ENCODE measurements at regions not wholly inside any gene's neighbourhood (a gene's known extent, or its start where the extent isn't known, plus 50 kb on each side); places are given as distances from the start of the nearest gene placed in this dataset.

DNA sequence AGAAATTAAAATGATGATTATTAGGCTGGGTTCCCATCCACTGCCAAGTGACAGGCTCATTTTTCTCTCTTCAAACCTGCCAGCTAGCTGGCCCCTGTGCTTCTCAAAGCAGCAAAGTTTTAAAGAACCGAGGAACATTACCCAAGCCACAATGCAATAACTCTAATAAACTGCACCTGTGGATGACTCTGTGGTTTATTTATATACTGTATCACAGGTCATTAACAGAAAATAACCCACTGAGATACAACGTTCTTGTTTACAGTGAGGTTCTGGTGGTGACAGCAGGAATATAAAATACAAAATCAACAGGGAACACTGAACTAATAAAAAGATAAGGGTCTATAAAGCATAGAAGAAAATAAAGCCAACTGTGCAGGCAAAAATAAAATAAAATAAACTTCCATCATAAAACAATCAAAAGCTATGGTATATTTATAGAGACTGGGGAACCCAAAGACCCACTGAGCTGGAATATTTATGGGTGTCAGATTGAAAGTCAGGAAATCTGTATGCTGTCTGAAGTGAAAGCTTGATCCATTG lies 472.9 kb downstream of the NOVA1 start:
- no peak for ATAC-seq
- intact Hi-C loops (cut with micrococcal nuclease), result no loop called here

More for the DNA sequence above, 472.9 kb downstream of the NOVA1 start:
- Histone ChIP-seq H3K9ac (ENCODE audit: insufficient read depth in 1 of 2, low read depth in 2 of 2, low read length in 2 of 2) (no peak overlapping the region), H3K9me3 (replicated peaks; ENCODE audit: control insufficient read depth, insufficient read depth, low read depth, low read length) (no peaks in the 10 kb centered on the region), H3K4me3 (no peak overlapping the region), H3K36me3 (ENCODE audit: control insufficient read depth, insufficient read depth, low read length) (no peaks in the 10 kb centered on the region), H3K27ac (ENCODE audit: extremely low read depth, low read depth, low read length) (no peak overlapping the region), H3K4me1 (replicated peaks in 1 of 2; ENCODE audit: control insufficient read depth in 2 of 2, insufficient read depth in 2 of 2, low read length in 2 of 2) (no peaks in the 10 kb centered on the region), H2AFZ (ENCODE audit: low read depth, low read length) (no peak overlapping the region), H3K9me1 (ENCODE audit: control insufficient read depth, insufficient read depth, low read length) (no peaks in the 10 kb centered on the region), H4K20me1 (replicated peaks; ENCODE audit: control insufficient read depth, insufficient read depth, low read length) (no peaks in the 10 kb centered on the region), H3K27me3 (ENCODE audit: control insufficient read depth in 2 of 2, insufficient read depth in 2 of 2, low read length in 2 of 2) (no peaks in the 10 kb centered on the region), H3K79me2 (ENCODE audit: control insufficient read depth, insufficient read depth, low read length) (no peaks in the 10 kb centered on the region), H3K4me2 (ENCODE audit: insufficient read depth, low read length) (no peak overlapping the region)
- no peak for DNase-seq (ENCODE audit: extremely low read depth in 1 of 4, low spot score in 3 of 4)
- no TSS peak for BruUV-seq (replicated peaks)
- 0% methylated on average over 2 of the region's 2 CpGs for WGBS (ENCODE audit: insufficient coverage, low coverage, missing lambda C conversion rate)
- ChIA-PET POLR2A (no interaction called here), CTCF (ENCODE audit: low intra/inter-chr PET ratio) (no interaction called here)
- in situ Hi-C loops (cut with MboI), result no loop called here
- TF ChIP-seq ZNF184 (CRISPR knock-in tag; IDR thresholded peaks at IDR 0.05) (no peak), MTA3 (IDR thresholded peaks at IDR 0.05; ENCODE audit: borderline replicate concordance) (no peak), SRSF1 (IDR thresholded peaks at IDR 0.05; ENCODE audit: low read depth, low read length) (no peak), ZNF239 (CRISPR knock-in tag; IDR thresholded peaks at IDR 0.05) (no peak), GATAD2A (IDR thresholded peaks at IDR 0.05) (no peak), HDAC6 (IDR thresholded peaks at IDR 0.05; ENCODE audit: low read depth, low read length) (no peak), SMC3 (conservative IDR thresholded peaks at IDR 0.05; ENCODE audit: insufficient read depth, low read depth, low read length) (no peak), CCAR2 (IDR thresholded peaks at IDR 0.05; ENCODE audit: low read depth, low read length) (no peak), POLR2A (conservative IDR thresholded peaks at IDR 0.05) (no peak), RCOR1 (IDR thresholded peaks at IDR 0.05; ENCODE audit: borderline replicate concordance in 1 of 2, low read depth in 2 of 2, low read length in 2 of 2) (no peak), NRF1 (conservative IDR thresholded peaks at IDR 0.05 in 1 of 2, IDR thresholded peaks at IDR 0.05 in 1 of 2) (no peak)
- TF ChIP-seq, protein P1, sequence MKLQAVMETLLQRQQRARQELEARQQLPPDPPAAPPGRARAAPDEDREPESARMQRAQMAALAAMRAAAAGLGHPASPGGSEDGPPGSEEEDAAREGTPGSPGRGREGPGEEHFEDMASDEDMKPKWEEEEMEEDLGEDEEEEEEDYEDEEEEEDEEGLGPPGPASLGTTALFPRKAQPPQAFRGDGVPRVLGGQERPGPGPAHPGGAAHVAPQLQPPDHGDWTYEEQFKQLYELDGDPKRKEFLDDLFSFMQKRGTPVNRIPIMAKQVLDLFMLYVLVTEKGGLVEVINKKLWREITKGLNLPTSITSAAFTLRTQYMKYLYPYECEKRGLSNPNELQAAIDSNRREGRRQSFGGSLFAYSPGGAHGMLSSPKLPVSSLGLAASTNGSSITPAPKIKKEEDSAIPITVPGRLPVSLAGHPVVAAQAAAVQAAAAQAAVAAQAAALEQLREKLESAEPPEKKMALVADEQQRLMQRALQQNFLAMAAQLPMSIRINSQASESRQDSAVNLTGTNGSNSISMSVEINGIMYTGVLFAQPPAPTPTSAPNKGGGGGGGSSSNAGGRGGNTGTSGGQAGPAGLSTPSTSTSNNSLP (IDR thresholded peaks at IDR 0.05; ENCODE audit: borderline replicate concordance, low read depth, low read length), result no peak
- TF ChIP-seq, protein P2, sequence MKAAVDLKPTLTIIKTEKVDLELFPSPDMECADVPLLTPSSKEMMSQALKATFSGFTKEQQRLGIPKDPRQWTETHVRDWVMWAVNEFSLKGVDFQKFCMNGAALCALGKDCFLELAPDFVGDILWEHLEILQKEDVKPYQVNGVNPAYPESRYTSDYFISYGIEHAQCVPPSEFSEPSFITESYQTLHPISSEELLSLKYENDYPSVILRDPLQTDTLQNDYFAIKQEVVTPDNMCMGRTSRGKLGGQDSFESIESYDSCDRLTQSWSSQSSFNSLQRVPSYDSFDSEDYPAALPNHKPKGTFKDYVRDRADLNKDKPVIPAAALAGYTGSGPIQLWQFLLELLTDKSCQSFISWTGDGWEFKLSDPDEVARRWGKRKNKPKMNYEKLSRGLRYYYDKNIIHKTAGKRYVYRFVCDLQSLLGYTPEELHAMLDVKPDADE (conservative IDR thresholded peaks at IDR 0.05; ENCODE audit: control insufficient read depth, low read depth, low read length), result no peak
- TF ChIP-seq, protein P3, sequence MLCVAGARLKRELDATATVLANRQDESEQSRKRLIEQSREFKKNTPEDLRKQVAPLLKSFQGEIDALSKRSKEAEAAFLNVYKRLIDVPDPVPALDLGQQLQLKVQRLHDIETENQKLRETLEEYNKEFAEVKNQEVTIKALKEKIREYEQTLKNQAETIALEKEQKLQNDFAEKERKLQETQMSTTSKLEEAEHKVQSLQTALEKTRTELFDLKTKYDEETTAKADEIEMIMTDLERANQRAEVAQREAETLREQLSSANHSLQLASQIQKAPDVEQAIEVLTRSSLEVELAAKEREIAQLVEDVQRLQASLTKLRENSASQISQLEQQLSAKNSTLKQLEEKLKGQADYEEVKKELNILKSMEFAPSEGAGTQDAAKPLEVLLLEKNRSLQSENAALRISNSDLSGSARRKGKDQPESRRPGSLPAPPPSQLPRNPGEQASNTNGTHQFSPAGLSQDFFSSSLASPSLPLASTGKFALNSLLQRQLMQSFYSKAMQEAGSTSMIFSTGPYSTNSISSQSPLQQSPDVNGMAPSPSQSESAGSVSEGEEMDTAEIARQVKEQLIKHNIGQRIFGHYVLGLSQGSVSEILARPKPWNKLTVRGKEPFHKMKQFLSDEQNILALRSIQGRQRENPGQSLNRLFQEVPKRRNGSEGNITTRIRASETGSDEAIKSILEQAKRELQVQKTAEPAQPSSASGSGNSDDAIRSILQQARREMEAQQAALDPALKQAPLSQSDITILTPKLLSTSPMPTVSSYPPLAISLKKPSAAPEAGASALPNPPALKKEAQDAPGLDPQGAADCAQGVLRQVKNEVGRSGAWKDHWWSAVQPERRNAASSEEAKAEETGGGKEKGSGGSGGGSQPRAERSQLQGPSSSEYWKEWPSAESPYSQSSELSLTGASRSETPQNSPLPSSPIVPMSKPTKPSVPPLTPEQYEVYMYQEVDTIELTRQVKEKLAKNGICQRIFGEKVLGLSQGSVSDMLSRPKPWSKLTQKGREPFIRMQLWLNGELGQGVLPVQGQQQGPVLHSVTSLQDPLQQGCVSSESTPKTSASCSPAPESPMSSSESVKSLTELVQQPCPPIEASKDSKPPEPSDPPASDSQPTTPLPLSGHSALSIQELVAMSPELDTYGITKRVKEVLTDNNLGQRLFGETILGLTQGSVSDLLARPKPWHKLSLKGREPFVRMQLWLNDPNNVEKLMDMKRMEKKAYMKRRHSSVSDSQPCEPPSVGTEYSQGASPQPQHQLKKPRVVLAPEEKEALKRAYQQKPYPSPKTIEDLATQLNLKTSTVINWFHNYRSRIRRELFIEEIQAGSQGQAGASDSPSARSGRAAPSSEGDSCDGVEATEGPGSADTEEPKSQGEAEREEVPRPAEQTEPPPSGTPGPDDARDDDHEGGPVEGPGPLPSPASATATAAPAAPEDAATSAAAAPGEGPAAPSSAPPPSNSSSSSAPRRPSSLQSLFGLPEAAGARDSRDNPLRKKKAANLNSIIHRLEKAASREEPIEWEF (CRISPR knock-in tag; IDR thresholded peaks at IDR 0.05), result no peak
- no peak for FAIRE-seq

All from K562 (cell line).